Hepatocyte (in vitro differentiated cells): ENCODE measurements at regions not wholly inside any gene's neighbourhood (a gene's known extent, or its start where the extent isn't known, plus 50 kb on each side); places are given as distances from the start of the nearest gene placed in this dataset.

ENCODE experiments used
- DNase-seq: peaks from one replicate; pipeline ENCODE4 v3.0.0-alpha.2; 2016; ENCODE audit warnings: low spot score
- H2AFZ ChIP-seq: fragments of 200-600 bp; sonication (generic); 2 replicates; pipeline ENCODE4 v1.6.0; 2016; ENCODE audit warnings: antibody characterized with exemption, mild to moderate bottlenecking
- H3K27ac ChIP-seq: fragments of 200-600 bp; sonication (generic); 2 replicates; pipeline ENCODE4 v1.5.1; 2016; ENCODE audit warnings: mild to moderate bottlenecking
- H3K27me3 ChIP-seq: fragments of 200-600 bp; sonication (generic); 2 replicates; pipeline ENCODE4 v1.6.1; 2016
- H3K36me3 ChIP-seq: fragments of 200-600 bp; sonication (generic); replicated peaks from 2 replicates; pipeline ENCODE4 v1.5.1; 2016; ENCODE audit warnings: low read depth; ENCODE audit not compliant: insufficient read depth
- H3K4me1 ChIP-seq: fragments of 200-600 bp; sonication (generic); 2 replicates; pipeline ENCODE4 v1.5.1; 2016; ENCODE audit warnings: mild to moderate bottlenecking, moderate library complexity; ENCODE audit not compliant: insufficient read depth
- H3K4me2 ChIP-seq: fragments of 200-600 bp; sonication (generic); 2 replicates; pipeline ENCODE4 v1.6.0; 2016
- H3K4me3 ChIP-seq: fragments of 200-600 bp; sonication (generic); 2 replicates; pipeline ENCODE4 v1.5.1; 2016; ENCODE audit warnings: mild to moderate bottlenecking
- H3K79me2 ChIP-seq: fragments of 200-600 bp; sonication (generic); 2 replicates; pipeline ENCODE4 v1.6.0; 2017; ENCODE audit warnings: mild to moderate bottlenecking
- H3K9me2 ChIP-seq: fragments of 200-600 bp; sonication (generic); replicated peaks from 2 replicates; pipeline ENCODE4 v1.6.0; 2017; ENCODE audit warnings: mild to moderate bottlenecking; ENCODE audit not compliant: insufficient read depth
- H3K9me3 ChIP-seq: fragments of 200-600 bp; sonication (generic); 2 replicates; pipeline ENCODE4 v1.5.1; 2016; ENCODE audit warnings: low read depth, mild to moderate bottlenecking
- H4K20me1 ChIP-seq: fragments of 200-600 bp; sonication (generic); 2 replicates; pipeline ENCODE4 v1.6.0; 2016; ENCODE audit warnings: mild to moderate bottlenecking; ENCODE audit not compliant: insufficient read depth, poor library complexity, severe bottlenecking
- CTCF ChIP-seq: fragments of 200-600 bp; sonication (generic); IDR thresholded peaks from 2 replicates; pipeline ENCODE4 v1.5.1; 2016; ENCODE audit warnings: antibody characterized with exemption, mild to moderate bottlenecking; ENCODE audit not compliant: poor library complexity
- EZH2 ChIP-seq: fragments of 200-600 bp; sonication (generic); IDR thresholded peaks from 2 replicates; pipeline ENCODE4 v1.6.1; 2016; ENCODE audit warnings: antibody characterized with exemption, mild to moderate bottlenecking, borderline replicate concordance
- EZH2phosphoT487 ChIP-seq: fragments of 200-600 bp; sonication (generic); IDR thresholded peaks from one replicate; pipeline ENCODE4 v1.6.1; 2018; ENCODE audit warnings: antibody characterized with exemption, mild to moderate bottlenecking, low read depth, moderate library complexity; ENCODE audit not compliant: unreplicated experiment, severe bottlenecking
- WGBS: methylation state at CpG from one replicate; pipeline ENCODE4 v1.1.6; 2016; ENCODE audit warnings: low lambda C conversion rate; ENCODE audit errors: missing lambda C conversion rate; 5-methylcytosine and 5-hydroxymethylcytosine counted together

DNA sequence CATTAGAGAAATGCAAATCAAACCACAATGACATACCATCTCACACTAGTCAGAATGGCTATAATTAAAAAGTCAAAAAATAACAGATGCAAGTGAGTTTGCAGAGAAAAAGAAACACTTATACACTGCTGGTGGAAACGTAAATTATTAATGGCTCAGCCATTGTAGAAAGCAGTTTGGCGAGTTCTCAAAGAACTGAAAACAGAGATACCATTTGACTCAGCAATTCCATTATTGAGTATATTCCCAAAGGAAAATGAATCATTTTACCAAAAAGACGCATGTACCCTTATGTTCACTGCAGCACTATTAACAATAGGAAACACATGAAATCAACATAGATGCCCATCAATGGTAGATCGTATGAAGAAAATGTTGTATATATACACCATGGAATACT lies 75.0 kb downstream of the NAA11 start:
- no peaks in the 10 kb centered on the region for H4K20me1 ChIP-seq
- H3K79me2 ChIP-seq, result no peaks in the 10 kb centered on the region
- H3K9me3 ChIP-seq, result no peaks in the 10 kb centered on the region
- 89% methylated on average over 4 of the region's 4 CpGs for WGBS
- no peak for TF ChIP-seq CTCF
- TF ChIP-seq EZH2phosphoT487, result no peak
- no peak for TF ChIP-seq EZH2
- no peak overlapping the region for H3K4me2 ChIP-seq
- no peaks in the 10 kb centered on the region for H3K36me3 ChIP-seq
- H2AFZ ChIP-seq, result no peak overlapping the region
- no peaks in the 10 kb centered on the region for H3K27me3 ChIP-seq
- no peaks in the 10 kb centered on the region for H3K9me2 ChIP-seq
- no peaks in the 10 kb centered on the region for H3K4me1 ChIP-seq
- no peak overlapping the region for H3K4me3 ChIP-seq
- DNase-seq, result no peak
- no peak overlapping the region for H3K27ac ChIP-seq

DNA sequence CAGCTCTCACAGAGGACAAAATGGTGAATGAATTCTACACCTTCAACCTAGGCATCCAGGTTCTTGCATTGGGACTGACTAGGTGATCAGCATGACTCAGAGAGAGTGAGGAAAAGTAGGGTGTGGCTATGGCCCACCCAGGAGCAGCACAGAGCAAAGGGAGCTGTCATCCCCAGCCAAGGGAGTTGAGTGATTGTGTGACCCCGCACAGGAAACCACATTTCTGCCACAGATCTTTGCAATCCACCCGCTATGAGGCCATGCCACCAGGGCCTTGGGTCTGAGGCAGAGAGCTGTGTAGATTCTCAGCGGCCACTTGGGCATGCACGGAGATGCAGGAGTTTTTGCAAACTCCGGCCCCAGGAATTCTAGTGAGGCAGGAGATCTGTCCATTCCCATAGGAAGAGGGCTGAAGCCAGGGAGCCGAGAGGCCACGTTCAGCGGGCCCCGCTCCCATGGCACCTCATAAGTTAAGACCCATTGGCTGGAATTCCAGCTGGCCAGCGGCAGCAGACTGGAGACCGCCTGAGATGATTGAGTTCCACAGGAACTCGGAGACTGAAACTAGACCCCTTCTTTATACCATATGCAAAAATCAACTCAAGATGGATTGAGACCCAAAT lies 75.9 kb downstream of the NAA11 start:
- no peak overlapping the region for H3K4me3 ChIP-seq
- H3K79me2 ChIP-seq, result no peaks in the 10 kb centered on the region
- no peak for TF ChIP-seq CTCF
- TF ChIP-seq EZH2, result no peak
- TF ChIP-seq EZH2phosphoT487, result no peak
- DNase-seq, result no peak
- H3K4me2 ChIP-seq, result no peak overlapping the region
- H3K9me2 ChIP-seq, result no peaks in the 10 kb centered on the region
- H3K27me3 ChIP-seq, result no peaks in the 10 kb centered on the region
- H3K4me1 ChIP-seq, result no peaks in the 10 kb centered on the region
- no peak overlapping the region for H3K27ac ChIP-seq
- no peak overlapping the region for H2AFZ ChIP-seq
- 87% methylated on average over 12 of the region's 12 CpGs for WGBS
- H4K20me1 ChIP-seq, result no peaks in the 10 kb centered on the region
- H3K9me3 ChIP-seq, result no peaks in the 10 kb centered on the region
- no peaks in the 10 kb centered on the region for H3K36me3 ChIP-seq

- H3K4me2 ChIP-seq, result no peak overlapping the region
- no peak overlapping the region for H2AFZ ChIP-seq
- WGBS, result 95% methylated on average over 5 of the region's 5 CpGs
- no peak overlapping the region for H3K4me3 ChIP-seq
- TF ChIP-seq EZH2phosphoT487 (no peak), EZH2 (no peak), CTCF (no peak)
- no peaks in the 10 kb centered on the region for H3K4me1 ChIP-seq
- H3K36me3 ChIP-seq, result no peaks in the 10 kb centered on the region
- no peaks in the 10 kb centered on the region for H3K9me2 ChIP-seq
- H3K9me3 ChIP-seq, result no peaks in the 10 kb centered on the region
- no peaks in the 10 kb centered on the region for H3K79me2 ChIP-seq
- H3K27me3 ChIP-seq, result no peaks in the 10 kb centered on the region
- no peak for DNase-seq
- H3K27ac ChIP-seq, result no peak overlapping the region
- H4K20me1 ChIP-seq, result no peaks in the 10 kb centered on the region
These were observed 77.3 kb downstream of the NAA11 start for GRCh38 chr4:79248610-79249009.
